Effector memory CD4-positive, alpha-beta T cell (primary cell): ENCODE measurements at regions not wholly inside any gene's neighbourhood (a gene's known extent, or its start where the extent isn't known, plus 50 kb on each side); places are given as distances from the start of the nearest gene placed in this dataset.

Source experiments
- DNase-seq, 3 donors: peaks; one replicate each; pipeline ENCODE4 v3.0.0-alpha.2; 2020
- H3K27ac ChIP-seq: 2 replicates; pipeline ENCODE4 v1.7.0; 2013; ENCODE audit warnings: mild to moderate bottlenecking, low read length, moderate library complexity; ENCODE audit not compliant: insufficient read depth, poor library complexity, severe bottlenecking
- H3K27me3 ChIP-seq: replicated peaks from 2 replicates; pipeline ENCODE4 v1.7.0; 2013; ENCODE audit warnings: mild to moderate bottlenecking, low read length; ENCODE audit not compliant: insufficient read depth, control insufficient read depth, poor library complexity, severe bottlenecking
- H3K36me3 ChIP-seq: 2 replicates; pipeline ENCODE4 v1.7.0; 2013; ENCODE audit warnings: mild to moderate bottlenecking, low read length, moderate library complexity; ENCODE audit not compliant: control insufficient read depth, insufficient read depth
- H3K4me1 ChIP-seq: 2 replicates; pipeline ENCODE4 v1.7.0; 2013; ENCODE audit warnings: low read length, mild to moderate bottlenecking; ENCODE audit not compliant: control insufficient read depth, insufficient read depth, poor library complexity, severe bottlenecking
- H3K4me3 ChIP-seq: 2 replicates; pipeline ENCODE4 v1.7.0; 2013; ENCODE audit warnings: low read length, low read depth, mild to moderate bottlenecking; ENCODE audit not compliant: insufficient read depth, poor library complexity, severe bottlenecking
- H3K9me3 ChIP-seq: 2 replicates; pipeline ENCODE4 v1.7.0; 2013; ENCODE audit warnings: mild to moderate bottlenecking, low read length, moderate library complexity; ENCODE audit not compliant: control insufficient read depth

DNA sequence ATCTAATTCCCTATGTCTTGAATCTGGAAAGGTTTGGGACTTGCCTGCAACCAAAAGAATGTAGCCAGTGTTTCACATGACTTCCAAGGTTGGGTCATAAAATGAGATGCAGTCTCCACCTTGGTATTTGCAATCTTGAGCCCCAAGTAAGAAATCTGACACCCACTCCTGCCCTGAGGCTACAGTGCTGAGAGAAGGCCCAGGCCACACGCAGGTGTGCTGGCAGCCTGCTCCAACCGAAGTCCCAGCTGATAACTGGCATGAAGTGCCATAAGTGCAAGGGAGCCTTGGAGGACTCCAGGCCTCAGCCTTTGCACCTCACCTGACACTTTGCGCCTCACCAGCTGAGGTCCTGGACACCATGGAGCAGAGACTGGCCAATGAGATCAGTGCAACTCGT, 182.7 kb downstream of the ANAPC1 start:
- no peak for DNase-seq
- Histone ChIP-seq H3K4me3 (no peak overlapping the region), H3K27me3 (no peaks in the 10 kb centered on the region), H3K9me3 (no peaks in the 10 kb centered on the region), H3K27ac (no peak overlapping the region), H3K36me3 (no peaks in the 10 kb centered on the region), H3K4me1 (peaks cover 7% of the 10 kb centered on the region)

DNA sequence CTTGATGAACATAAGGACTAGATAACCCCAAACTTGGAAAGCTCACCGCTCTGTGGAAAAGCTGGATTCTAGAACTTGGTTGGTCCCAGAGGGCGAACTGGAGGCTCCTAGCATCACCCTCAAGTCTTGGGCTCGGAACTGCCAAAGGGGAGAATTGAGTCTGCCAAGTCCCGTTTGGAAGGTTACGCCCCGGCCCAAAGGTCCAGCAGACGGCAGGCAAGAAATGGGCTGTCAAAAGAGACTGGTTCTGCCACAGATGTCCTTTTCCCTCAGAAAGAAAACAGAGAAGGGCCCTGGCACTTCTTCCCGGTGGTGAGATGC, 182.2 kb downstream of the ANAPC1 start:
- no peak for DNase-seq
- Histone ChIP-seq H3K36me3 (no peaks in the 10 kb centered on the region), H3K27ac (no peak overlapping the region), H3K4me1 (peaks cover 7% of the 10 kb centered on the region), H3K4me3 (no peak overlapping the region), H3K9me3 (no peaks in the 10 kb centered on the region), H3K27me3 (no peaks in the 10 kb centered on the region)

DNA sequence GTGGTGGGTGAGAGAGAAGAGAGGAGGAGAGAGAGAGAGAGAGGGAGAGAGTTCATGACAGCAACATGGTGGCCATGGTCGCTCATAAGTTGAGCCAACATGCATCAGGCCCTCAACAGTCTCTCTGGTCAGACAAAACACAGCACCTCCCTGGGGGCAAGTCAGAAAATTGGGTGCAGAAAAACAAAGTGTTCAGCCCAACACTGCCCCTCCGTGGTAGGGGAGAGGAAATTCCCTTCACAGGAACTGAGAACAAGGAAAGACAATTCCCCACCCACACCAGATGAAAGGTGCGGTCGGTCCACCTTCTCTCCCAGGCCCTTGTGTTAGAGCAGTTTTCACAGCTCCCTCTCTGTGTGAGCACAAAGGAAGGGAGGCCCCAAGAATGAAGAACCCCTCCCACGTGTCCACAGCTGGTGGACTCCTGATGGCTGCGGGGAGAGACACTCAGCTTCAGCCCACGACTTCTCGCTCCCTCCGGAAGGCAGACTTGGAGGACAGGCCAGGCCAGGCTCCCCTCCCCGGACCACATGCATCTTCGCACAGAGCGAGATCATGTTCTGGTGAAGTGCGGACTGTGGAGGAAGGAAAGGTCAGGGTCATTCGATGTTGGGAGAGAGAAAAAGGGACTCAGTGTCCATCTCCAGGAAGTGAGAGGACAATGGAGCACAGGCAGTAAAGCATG, 181.7 kb downstream of the ANAPC1 start:
- H3K4me3 ChIP-seq, result no peak overlapping the region
- no peaks in the 10 kb centered on the region for H3K36me3 ChIP-seq
- no peaks in the 10 kb centered on the region for H3K27me3 ChIP-seq
- no peak overlapping the region for H3K27ac ChIP-seq
- no peaks in the 10 kb centered on the region for H3K9me3 ChIP-seq
- DNase-seq, result peak in 1 of 3 donors; percentile 27
- H3K4me1 ChIP-seq, result peaks cover 7% of the 10 kb centered on the region

DNA sequence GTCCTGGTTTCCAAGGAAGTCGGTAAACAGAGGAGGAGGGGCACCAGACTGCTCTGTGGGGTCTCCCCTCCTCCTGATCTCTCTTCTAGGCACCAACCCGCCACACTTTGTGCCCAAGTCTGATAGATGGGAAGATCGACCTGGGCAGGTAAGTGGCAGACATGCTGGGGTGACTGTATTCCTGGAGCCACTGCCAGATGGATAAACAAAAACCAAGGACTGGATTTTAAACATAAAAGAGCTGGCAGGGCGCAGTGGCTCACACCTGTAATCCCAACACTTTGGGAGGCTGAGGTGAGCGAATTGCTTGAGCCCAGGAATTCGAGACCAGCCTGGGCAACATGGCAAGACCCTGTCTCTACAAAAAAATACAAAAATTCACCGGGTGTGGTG, 181.2 kb downstream of the ANAPC1 start:
- H3K36me3 ChIP-seq, result no peaks in the 10 kb centered on the region
- H3K9me3 ChIP-seq, result no peaks in the 10 kb centered on the region
- no peak overlapping the region for H3K4me3 ChIP-seq
- H3K27me3 ChIP-seq, result no peaks in the 10 kb centered on the region
- peaks cover 7% of the 10 kb centered on the region for H3K4me1 ChIP-seq
- DNase-seq, result no peak
- no peak overlapping the region for H3K27ac ChIP-seq

DNA sequence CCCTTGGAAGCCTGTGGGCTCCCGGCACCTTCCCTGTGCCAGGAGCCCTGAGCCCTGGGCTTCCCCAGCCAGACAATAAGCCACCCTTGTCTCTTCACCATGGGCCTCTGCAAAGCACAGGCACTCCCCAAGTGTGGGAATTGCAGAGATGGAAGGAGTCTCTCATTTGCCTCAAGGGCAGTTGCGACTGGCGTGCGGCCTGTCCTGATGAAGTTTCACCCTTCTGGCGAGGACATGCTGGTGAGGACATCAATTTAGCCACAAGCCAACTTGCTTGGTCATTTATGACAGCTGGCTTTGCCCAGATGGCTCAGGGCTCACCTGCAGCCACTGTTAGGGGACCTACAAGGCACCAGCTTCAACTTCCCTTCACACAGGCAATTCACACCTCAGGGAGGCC, 180.2 kb downstream of the ANAPC1 start:
- Histone ChIP-seq H3K36me3 (no peaks in the 10 kb centered on the region), H3K4me1 (peaks cover 7% of the 10 kb centered on the region), H3K4me3 (no peak overlapping the region), H3K27me3 (no peaks in the 10 kb centered on the region), H3K9me3 (no peaks in the 10 kb centered on the region), H3K27ac (no peak overlapping the region)
- DNase-seq, result no peak

DNA sequence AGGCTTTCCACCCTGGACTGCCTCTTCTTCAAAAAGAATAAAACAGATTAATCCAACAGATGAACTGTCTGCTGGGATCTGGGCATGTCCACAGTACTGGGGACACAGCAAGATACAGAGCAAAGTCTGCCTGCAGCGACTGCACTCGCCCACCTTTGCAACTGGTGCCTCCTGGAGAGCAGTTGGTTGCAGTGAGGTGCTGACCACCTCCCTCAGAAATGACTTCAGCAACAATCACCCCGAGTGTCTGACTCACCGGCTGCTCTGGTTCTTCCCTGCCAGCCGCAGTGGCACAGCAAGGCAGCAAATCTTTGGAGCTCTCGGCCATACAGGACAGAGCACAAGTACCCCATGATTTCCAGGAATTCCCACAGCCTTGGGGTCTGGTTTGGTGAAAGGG, 179.7 kb downstream of the ANAPC1 start:
- Histone ChIP-seq H3K27ac (no peak overlapping the region), H3K4me3 (no peak overlapping the region), H3K9me3 (no peaks in the 10 kb centered on the region), H3K27me3 (no peaks in the 10 kb centered on the region), H3K4me1 (peaks cover 3% of the 10 kb centered on the region), H3K36me3 (no peaks in the 10 kb centered on the region)
- DNase-seq, result no peak

DNA sequence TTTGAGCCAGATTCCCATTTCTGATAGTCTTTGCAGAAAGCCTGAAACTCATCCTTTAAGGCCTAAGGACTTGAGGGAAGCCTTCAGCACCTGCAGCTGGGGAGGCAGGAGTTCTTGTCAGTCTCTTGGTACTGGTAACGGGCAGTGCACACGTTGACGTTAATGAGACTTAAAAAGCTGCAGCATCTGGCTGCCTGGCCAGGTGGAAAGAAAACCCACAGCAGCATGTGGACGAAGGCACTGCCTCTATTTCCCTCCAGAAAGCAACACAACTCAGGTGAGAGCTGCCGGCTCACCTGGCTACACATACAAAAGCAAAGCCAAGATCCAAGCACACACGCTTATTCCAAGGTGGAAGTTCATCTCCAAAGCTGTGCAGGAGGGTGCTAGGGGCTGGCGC, 178.8 kb downstream of the ANAPC1 start:
- no peak overlapping the region for H3K27ac ChIP-seq
- H3K4me1 ChIP-seq, result peaks cover 3% of the 10 kb centered on the region

DNA sequence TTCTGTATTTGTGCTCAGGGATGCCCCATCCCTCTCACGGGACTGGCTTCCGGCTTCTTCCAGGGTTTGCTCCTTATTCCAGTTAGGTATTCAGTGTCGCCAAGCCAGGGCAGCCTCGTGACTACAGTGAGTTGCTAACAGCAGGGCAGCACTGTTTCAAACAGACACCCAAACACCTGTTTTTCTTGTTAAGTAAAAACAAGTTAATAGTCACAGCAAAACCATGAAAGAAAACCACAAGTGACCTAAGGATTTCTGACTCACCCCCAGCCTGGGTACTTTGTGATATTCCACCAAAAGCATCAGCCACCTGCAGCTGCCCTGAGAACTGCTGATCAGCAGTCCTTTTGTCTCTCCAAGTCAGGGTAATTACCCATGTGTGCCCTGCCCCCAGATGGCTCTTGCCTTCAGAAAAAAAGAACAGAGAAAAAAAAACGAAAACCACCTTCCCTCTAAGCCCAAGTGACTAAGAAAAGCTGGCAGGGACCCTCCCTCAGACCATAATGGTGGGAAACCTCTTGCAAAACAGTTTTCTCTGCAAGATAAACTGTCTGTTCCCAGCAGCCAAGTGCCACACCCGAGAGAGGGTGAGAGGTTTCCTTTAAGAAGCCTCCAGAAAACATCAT, 178.2 kb downstream of the ANAPC1 start:
- no peak overlapping the region for H3K27ac ChIP-seq
- peak in 1 of 3 donors; percentile 4 for DNase-seq
- no peaks in the 10 kb centered on the region for H3K27me3 ChIP-seq
- no peak overlapping the region for H3K4me3 ChIP-seq
- H3K9me3 ChIP-seq, result no peaks in the 10 kb centered on the region
- H3K4me1 ChIP-seq, result peaks cover 3% of the 10 kb centered on the region
- no peaks in the 10 kb centered on the region for H3K36me3 ChIP-seq

More for the DNA sequence above, 178.8 kb downstream of the ANAPC1 start:
- H3K27me3 ChIP-seq, result no peaks in the 10 kb centered on the region
- H3K36me3 ChIP-seq, result no peaks in the 10 kb centered on the region
- no peak overlapping the region for H3K4me3 ChIP-seq
- DNase-seq, result no peak
- no peaks in the 10 kb centered on the region for H3K9me3 ChIP-seq

DNA sequence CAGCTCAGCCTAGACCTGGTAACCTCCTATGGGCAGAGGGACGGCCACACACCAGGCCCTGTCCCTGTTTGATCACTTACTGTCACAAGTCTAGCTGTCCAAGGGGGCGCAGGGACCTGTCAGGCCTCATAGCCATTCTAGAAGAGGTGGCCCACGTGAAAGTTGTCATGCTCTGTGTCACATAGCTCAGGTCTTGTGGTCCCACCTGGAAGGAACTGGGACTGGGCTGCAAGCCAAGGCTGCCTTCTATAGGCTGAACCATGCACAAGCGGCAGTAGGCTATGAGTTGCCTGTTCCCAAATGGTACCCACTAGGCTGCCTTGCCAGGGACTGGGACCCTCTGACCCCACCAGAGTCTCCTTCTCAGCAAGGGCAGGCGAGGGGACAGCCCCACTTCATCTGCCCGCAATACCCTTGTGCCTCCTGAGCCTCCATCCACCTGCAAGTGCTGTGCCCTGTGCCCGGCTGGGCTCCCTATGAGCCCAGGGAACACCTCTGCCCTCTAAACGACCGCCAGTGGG, 177.5 kb downstream of the ANAPC1 start:
- H3K27ac ChIP-seq, result no peak overlapping the region
- H3K4me3 ChIP-seq, result no peak overlapping the region
- DNase-seq, result no peak
- peaks cover 3% of the 10 kb centered on the region for H3K4me1 ChIP-seq
- H3K36me3 ChIP-seq, result no peaks in the 10 kb centered on the region
- no peaks in the 10 kb centered on the region for H3K9me3 ChIP-seq
- H3K27me3 ChIP-seq, result no peaks in the 10 kb centered on the region

DNA sequence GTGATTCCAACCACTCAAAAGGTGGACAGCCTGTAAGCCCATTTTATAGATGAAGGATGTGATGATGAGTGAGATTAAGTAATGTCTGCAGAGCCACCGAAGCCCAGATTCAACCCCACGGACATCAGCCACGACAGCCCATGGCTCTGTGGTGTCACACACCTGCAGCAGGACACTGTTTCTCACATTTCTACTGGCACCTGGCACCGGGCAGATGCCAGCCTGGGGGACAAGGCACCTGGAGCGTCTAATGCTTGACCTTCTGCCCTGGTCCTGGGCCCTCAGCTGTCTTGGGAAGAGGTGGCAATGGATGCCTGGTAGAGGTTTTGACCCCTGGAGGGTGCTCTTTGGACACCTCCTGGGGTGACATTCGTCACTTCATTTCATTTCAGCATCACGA, 176.3 kb downstream of the ANAPC1 start:
- Histone ChIP-seq H3K9me3 (no peaks in the 10 kb centered on the region), H3K27me3 (no peaks in the 10 kb centered on the region), H3K4me3 (no peak overlapping the region), H3K4me1 (peaks cover 3% of the 10 kb centered on the region), H3K27ac (no peak overlapping the region), H3K36me3 (no peaks in the 10 kb centered on the region)
- no peak for DNase-seq
